Duodenal mucosa (tissue), 2 donors: ENCODE measurements at regions not wholly inside any gene's neighbourhood (a gene's known extent, or its start where the extent isn't known, plus 50 kb on each side); places are given as distances from the start of the nearest gene placed in this dataset.

ENCODE experiments used
- H3K27ac ChIP-seq: one replicate; pipeline ENCODE4 v1.7.0; 2013; ENCODE audit warnings: low read depth, low read length
- H3K27me3 ChIP-seq, 2 donors: one replicate each; pipeline ENCODE4 v1.7.0; 2013; ENCODE audit warnings: low read length in 2 of 2, control low read depth in 1 of 2; ENCODE audit not compliant: insufficient read depth in 2 of 2, control insufficient read depth in 1 of 2
- H3K36me3 ChIP-seq, 2 donors: one replicate each; pipeline ENCODE4 v1.7.0; 2013; ENCODE audit warnings: low read length in 2 of 2, control low read depth in 1 of 2; ENCODE audit not compliant: insufficient read depth in 2 of 2, control insufficient read depth in 1 of 2
- H3K4me1 ChIP-seq, 2 donors: one replicate each; pipeline ENCODE4 v1.7.0; 2013; ENCODE audit warnings: low read length in 2 of 2, control low read depth in 1 of 2; ENCODE audit not compliant: insufficient read depth in 2 of 2, control insufficient read depth in 1 of 2
- H3K4me3 ChIP-seq, 2 donors: one replicate each; pipeline ENCODE4 v1.7.0; 2013; ENCODE audit warnings: low read length in 2 of 2, low read depth in 1 of 2
- H3K9ac ChIP-seq, 2 donors: one replicate each; pipeline ENCODE4 v1.7.0; 2013; ENCODE audit warnings: low read length in 2 of 2, low read depth in 1 of 2
- H3K9me3 ChIP-seq, 2 donors: one replicate each; pipeline ENCODE4 v1.7.0; 2013; ENCODE audit warnings: low read length in 2 of 2, control low read depth in 1 of 2; ENCODE audit not compliant: control insufficient read depth in 1 of 2

- no peak overlapping the region for H3K4me3 ChIP-seq
- no peaks in the 10 kb centered on the region for H3K36me3 ChIP-seq
- H3K4me1 ChIP-seq, result no peaks in the 10 kb centered on the region
- no peaks in the 10 kb centered on the region for H3K27me3 ChIP-seq
- H3K9ac ChIP-seq, result no peak overlapping the region
- peaks cover 0 to 6% of the 10 kb centered on the region in 2 donors for H3K9me3 ChIP-seq
- no peak overlapping the region for H3K27ac ChIP-seq
Observed at GRCh38 chr12:98410356-98410755, 105.0 kb upstream of the TMPO start.

- no peaks in the 10 kb centered on the region for H3K9me3 ChIP-seq
- no peaks in the 10 kb centered on the region for H3K27me3 ChIP-seq
- H3K9ac ChIP-seq, result no peak overlapping the region
- no peak overlapping the region for H3K4me3 ChIP-seq
- no peaks in the 10 kb centered on the region for H3K36me3 ChIP-seq
- no peak overlapping the region for H3K27ac ChIP-seq
- H3K4me1 ChIP-seq, result peaks cover 15 to 21% of the 10 kb centered on the region in 2 donors
Observed at GRCh38 chr12:98416845-98417244, 98.5 kb upstream of the TMPO start.

DNA sequence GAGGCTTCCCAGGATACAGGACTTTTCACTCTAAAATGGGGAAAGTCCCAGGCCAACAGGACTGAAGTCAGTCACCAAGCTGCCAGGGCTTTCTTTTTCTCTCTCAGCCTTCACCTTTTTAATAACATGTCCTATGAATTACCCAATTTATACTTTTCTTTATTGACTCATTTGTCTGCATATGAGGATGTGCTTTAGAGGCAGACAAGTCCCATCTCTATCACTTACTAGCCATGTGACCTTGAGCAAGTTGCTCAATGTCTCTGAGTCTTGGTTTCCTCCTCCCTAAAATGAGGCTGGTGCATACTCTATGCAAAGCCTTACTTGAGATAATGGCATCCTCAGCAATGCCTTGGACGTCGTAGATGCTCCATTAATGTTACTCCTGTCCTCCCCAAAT, 98.1 kb upstream of the TMPO start:
- H3K9me3 ChIP-seq, result no peaks in the 10 kb centered on the region
- no peak overlapping the region for H3K27ac ChIP-seq
- H3K9ac ChIP-seq, result no peak overlapping the region
- peaks cover 15 to 21% of the 10 kb centered on the region in 2 donors for H3K4me1 ChIP-seq
- H3K27me3 ChIP-seq, result no peaks in the 10 kb centered on the region
- no peaks in the 10 kb centered on the region for H3K36me3 ChIP-seq
- no peak overlapping the region for H3K4me3 ChIP-seq

- Histone ChIP-seq H3K4me1 (peaks cover 23 to 32% of the 10 kb centered on the region in 2 donors), H3K4me3 (peak overlapping the region in 1 of 2 donors; percentile 7), H3K9me3 (no peaks in the 10 kb centered on the region), H3K27ac (no peak overlapping the region), H3K27me3 (no peaks in the 10 kb centered on the region), H3K36me3 (no peaks in the 10 kb centered on the region), H3K9ac (no peak overlapping the region)
Observed at GRCh38 chr12:98418357-98419075, 96.9 kb upstream of the TMPO start.

DNA sequence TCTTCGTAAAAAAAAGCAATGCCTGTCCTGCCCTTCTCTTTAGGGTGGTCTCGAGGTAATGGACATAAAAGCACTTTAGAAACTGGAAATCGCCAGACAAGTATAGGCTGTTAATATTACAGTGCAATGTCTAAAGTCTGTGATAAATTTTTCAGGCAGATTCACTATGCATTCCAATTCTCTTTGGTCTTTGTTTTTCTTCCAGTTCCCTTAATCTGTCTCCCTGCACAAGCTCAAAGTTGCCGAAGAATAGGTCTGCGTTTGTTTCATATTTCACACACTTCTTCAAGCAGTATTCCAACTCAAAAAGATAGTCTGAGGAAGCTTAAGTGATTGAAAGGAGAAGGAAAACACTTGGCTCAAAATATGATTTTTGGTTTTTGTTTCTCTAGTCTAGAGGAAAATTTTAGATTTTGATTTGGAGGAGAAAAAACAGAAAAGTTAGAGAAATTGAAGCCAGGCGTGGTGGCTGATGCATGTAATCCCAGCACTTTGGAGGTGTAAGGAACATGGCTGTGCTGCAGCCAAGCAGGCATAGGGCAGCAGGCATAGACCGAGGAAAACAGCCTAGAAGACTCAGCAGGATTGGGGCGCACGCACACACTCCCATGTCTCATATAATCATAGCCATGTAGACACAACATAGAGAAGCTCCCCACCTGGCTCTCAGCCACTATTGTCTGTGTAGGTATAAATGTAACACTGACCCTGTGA, 96.2 kb upstream of the TMPO start:
- Histone ChIP-seq H3K27me3 (no peaks in the 10 kb centered on the region), H3K36me3 (no peaks in the 10 kb centered on the region), H3K4me1 (peaks cover 27 to 33% of the 10 kb centered on the region in 2 donors), H3K9ac (no peak overlapping the region), H3K4me3 (peak overlapping the region in 1 of 2 donors; percentile 7), H3K27ac (no peak overlapping the region), H3K9me3 (no peaks in the 10 kb centered on the region)

DNA sequence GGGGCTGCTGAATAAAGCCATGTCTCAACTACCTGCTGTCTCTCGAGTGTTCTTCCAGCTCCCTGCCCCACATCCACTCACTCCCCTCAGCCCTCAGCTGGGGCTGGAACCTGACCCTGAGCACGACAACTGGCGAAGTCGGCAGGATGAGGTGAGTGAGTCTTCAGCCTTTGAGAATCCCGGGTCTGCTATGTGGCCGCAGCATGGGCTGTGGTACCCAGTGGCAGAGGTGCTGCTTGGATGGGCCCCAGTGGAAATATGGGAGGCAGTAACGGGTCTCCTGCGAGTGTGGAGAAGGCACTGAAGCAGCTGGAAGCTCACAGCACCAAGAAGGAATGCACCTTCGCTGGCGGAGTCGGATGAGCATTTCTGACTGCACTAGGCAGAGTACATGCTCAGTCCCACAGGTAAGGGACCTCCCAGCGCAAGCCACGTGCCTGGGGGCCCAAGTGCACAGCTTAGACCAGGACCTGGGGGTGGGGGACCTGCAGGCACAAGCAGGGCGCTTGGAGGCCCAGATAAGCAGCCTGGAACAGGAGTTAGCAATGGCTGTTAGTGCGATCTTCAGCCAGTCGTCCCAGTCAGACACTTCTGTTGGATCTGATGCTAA, 95.5 kb upstream of the TMPO start:
- no peak overlapping the region for H3K27ac ChIP-seq

GRCh38 chr12:98420461-98420860, 94.9 kb upstream of the TMPO start:
- no peaks in the 10 kb centered on the region for H3K27me3 ChIP-seq
- H3K36me3 ChIP-seq, result no peaks in the 10 kb centered on the region
- H3K9me3 ChIP-seq, result no peaks in the 10 kb centered on the region
- no peak overlapping the region for H3K9ac ChIP-seq
- no peak overlapping the region for H3K27ac ChIP-seq
- peaks cover 31 to 33% of the 10 kb centered on the region in 2 donors for H3K4me1 ChIP-seq
- H3K4me3 ChIP-seq, result no peak overlapping the region

More for the DNA sequence above, 95.5 kb upstream of the TMPO start:
- Histone ChIP-seq H3K27me3 (no peaks in the 10 kb centered on the region), H3K4me3 (no peak overlapping the region), H3K9me3 (no peaks in the 10 kb centered on the region), H3K4me1 (peaks cover 31 to 33% of the 10 kb centered on the region in 2 donors), H3K9ac (no peak overlapping the region), H3K36me3 (no peaks in the 10 kb centered on the region)

- Histone ChIP-seq H3K9ac (no peak overlapping the region), H3K27ac (no peak overlapping the region), H3K4me1 (peaks cover 31 to 33% of the 10 kb centered on the region in 2 donors), H3K27me3 (no peaks in the 10 kb centered on the region), H3K9me3 (no peaks in the 10 kb centered on the region), H3K36me3 (no peaks in the 10 kb centered on the region), H3K4me3 (no peak overlapping the region)
Observed at GRCh38 chr12:98421316-98421715, 94.1 kb upstream of the TMPO start.

DNA sequence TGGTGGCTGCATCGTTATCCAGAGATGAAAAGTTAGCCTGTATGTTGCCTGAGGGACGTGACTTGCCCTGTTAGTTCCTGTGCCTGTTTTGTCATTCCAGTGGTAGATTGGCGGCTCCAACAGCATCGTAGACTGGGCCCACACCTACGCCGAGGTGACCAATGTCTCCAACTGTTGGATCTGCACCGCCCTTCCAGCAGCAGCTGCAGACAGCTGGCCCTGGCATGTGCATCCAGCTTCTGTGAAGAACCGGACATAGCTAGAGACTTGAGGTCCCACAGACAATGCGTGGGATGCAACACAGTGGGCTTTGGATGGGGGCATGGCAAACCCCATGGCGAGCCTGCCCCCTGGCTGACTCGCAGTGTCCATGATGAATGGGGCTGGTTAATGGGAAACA, 93.0 kb upstream of the TMPO start:
- H3K36me3 ChIP-seq, result no peaks in the 10 kb centered on the region
- no peak overlapping the region for H3K4me3 ChIP-seq
- H3K9ac ChIP-seq, result no peak overlapping the region
- no peak overlapping the region for H3K27ac ChIP-seq
- H3K4me1 ChIP-seq, result peaks cover 31 to 33% of the 10 kb centered on the region in 2 donors
- no peaks in the 10 kb centered on the region for H3K9me3 ChIP-seq
- H3K27me3 ChIP-seq, result no peaks in the 10 kb centered on the region

DNA sequence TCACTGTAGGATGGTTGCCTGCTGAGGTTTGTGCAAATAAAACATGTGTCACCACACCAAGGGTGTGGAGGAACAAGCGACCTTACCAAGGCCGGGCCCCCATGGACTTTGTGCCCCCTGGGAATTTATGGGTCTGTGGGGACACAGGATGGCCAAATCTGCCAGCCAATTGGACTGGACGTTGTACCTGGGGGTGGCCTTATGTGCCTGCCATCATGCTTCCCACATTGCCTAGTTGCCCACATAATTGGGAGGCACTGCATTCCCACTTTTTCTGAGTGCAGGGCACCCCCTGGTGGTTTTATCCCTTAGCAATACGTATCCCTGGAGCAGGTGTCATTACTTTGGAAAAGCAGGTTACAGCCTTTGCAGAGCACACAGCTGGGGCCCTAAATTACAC, 92.6 kb upstream of the TMPO start:
- no peak overlapping the region for H3K4me3 ChIP-seq
- H3K27me3 ChIP-seq, result no peaks in the 10 kb centered on the region
- H3K4me1 ChIP-seq, result peaks cover 31 to 33% of the 10 kb centered on the region in 2 donors

More for the DNA sequence above, 92.6 kb upstream of the TMPO start:
- H3K27ac ChIP-seq, result no peak overlapping the region
- H3K9ac ChIP-seq, result no peak overlapping the region
- H3K9me3 ChIP-seq, result no peaks in the 10 kb centered on the region
- no peaks in the 10 kb centered on the region for H3K36me3 ChIP-seq
